ENCODE measurements at regions not wholly inside any gene's neighbourhood (a gene's known extent, or its start where the extent isn't known, plus 50 kb on each side); places are given as distances from the start of the nearest gene placed in this dataset.
A peak's percentile ranks its signal among the peaks of the same experiment; 100 is the strongest.

DNA sequence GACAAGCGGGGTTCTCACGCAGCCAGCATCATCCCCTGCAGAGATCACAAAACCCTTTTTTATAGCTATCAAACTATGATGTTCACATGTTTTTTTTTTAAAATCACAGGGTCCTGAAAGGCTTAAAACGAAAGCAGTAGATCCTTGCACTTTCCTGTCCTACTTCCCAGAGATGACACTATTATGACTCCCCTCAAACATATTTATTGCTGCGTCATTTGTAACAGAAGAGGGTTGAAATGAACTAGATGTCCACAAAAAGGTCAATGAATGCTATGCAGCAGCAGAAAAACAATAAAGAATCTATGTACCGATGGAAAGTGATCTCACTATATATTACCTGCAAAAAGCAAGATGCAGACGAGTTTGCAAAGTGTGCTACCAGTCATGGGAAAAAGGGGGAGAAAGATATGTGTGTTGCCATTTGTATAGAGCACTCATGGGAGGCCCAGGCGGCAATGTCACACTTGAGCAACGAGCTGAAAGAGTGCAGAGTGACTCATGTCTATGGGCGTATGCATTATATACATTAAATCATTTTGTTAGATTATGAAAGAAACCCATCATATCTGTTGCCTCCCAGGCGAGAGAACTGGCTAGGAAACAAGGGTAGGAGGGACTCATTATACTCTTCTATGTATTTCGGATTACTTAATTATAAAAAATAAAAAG lies 68.9 kb upstream of the PARP1 start (continued):
- no peak for TF ChIP-seq ZNF569 (CRISPR knock-in tag; IDR thresholded peaks at IDR 0.05; ENCODE audit: borderline replicate concordance)
- no peak for TF ChIP-seq PBX2 (CRISPR knock-in tag; IDR thresholded peaks at IDR 0.05)
- no peak for TF ChIP-seq SMYD3 (CRISPR knock-in tag; IDR thresholded peaks at IDR 0.05)
- no peak for TF ChIP-seq FOXC1 (CRISPR knock-in tag; IDR thresholded peaks at IDR 0.05; ENCODE audit: borderline replicate concordance)

GRCh38 chr1:226479474-226479873 lies 69.1 kb upstream of the STUM start:
- H3K36me3 ChIP-seq (replicated peaks in 1 of 2; ENCODE audit: control insufficient read depth in 1 of 2, insufficient read depth in 2 of 2, low read length in 2 of 2): no peaks in the 10 kb centered on the region
- intact Hi-C loops (cut with micrococcal nuclease; ENCODE audit: unreplicated experiment): no loop called here
- BruUV-seq (replicated peaks): no TSS peak
- no peaks in the 10 kb centered on the region for H3K9me3 ChIP-seq (ENCODE audit: low read length)
- in situ Hi-C loops (cut with HindIII; ENCODE audit: extremely low pct_ligation_motif_present, low pct_unique_long_range_greater_than_20kb): no loop called here
- peak overlapping the region; percentile 28 for H3K4me2 ChIP-seq (ENCODE audit: low read depth, low read length)
- ChIA-PET POLR2A (no interaction called here), CTCF (ENCODE audit: low intra/inter-chr PET ratio, low total read pairs) (no interaction called here)
- no peaks in the 10 kb centered on the region for H3K79me2 ChIP-seq (ENCODE audit: insufficient read depth, low read length)
- 1% methylated on average over 3 of the region's 3 CpGs for WGBS (ENCODE audit: low lambda C conversion rate)
- H3K4me1 ChIP-seq (ENCODE audit: insufficient read depth, low read length): peaks cover 36% of the 10 kb centered on the region
- no peak overlapping the region for H3K9ac ChIP-seq (ENCODE audit: insufficient read depth, low read depth, low read length)
- FAIRE-seq (peak; percentile 86), DNase-seq (ENCODE audit: low spot score) (peak; percentile 82), ATAC-seq (peak; percentile 73)
- H3K27me3 ChIP-seq (ENCODE audit: control insufficient read depth in 1 of 2, insufficient read depth in 2 of 2, low read length in 2 of 2): peaks cover 7 to 65% of the 10 kb centered on the region in 2 experiments; a peak in 4 of 5 replicates
- no peak overlapping the region for H3K27ac ChIP-seq (ENCODE audit: extremely low read length, insufficient read depth, low read length)
- H2AFZ ChIP-seq (ENCODE audit: low read length): no peak overlapping the region
- no peak overlapping the region for H3K4me3 ChIP-seq (replicated peaks in 1 of 3; ENCODE audit: insufficient read depth in 1 of 3, low read depth in 2 of 3, low read length in 3 of 3)
- H4K20me1 ChIP-seq (ENCODE audit: insufficient read depth, low read length): peaks cover 2% of the 10 kb centered on the region; the same call in 1 of the 2 replicates
- TF ChIP-seq YY1 (IDR thresholded peaks at IDR 0.05; ENCODE audit: insufficient read depth, insufficient replicate concordance, low read depth, low read length): no peak
- TF ChIP-seq CHCHD3 (CRISPR knock-in tag; IDR thresholded peaks at IDR 0.05): no peak
- peak; percentile 55; the same call in 1 of the 2 replicates for TF ChIP-seq FOXO1 (CRISPR knock-in tag; IDR thresholded peaks at IDR 0.05)
- TF ChIP-seq, protein P1, sequence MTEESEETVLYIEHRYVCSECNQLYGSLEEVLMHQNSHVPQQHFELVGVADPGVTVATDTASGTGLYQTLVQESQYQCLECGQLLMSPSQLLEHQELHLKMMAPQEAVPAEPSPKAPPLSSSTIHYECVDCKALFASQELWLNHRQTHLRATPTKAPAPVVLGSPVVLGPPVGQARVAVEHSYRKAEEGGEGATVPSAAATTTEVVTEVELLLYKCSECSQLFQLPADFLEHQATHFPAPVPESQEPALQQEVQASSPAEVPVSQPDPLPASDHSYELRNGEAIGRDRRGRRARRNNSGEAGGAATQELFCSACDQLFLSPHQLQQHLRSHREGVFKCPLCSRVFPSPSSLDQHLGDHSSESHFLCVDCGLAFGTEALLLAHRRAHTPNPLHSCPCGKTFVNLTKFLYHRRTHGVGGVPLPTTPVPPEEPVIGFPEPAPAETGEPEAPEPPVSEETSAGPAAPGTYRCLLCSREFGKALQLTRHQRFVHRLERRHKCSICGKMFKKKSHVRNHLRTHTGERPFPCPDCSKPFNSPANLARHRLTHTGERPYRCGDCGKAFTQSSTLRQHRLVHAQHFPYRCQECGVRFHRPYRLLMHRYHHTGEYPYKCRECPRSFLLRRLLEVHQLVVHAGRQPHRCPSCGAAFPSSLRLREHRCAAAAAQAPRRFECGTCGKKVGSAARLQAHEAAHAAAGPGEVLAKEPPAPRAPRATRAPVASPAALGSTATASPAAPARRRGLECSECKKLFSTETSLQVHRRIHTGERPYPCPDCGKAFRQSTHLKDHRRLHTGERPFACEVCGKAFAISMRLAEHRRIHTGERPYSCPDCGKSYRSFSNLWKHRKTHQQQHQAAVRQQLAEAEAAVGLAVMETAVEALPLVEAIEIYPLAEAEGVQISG (CRISPR knock-in tag; IDR thresholded peaks at IDR 0.05): no peak
- 0 out of 2 replicates have a peak, but pooled peaks have one; percentile 56 for TF ChIP-seq KDM3A (CRISPR knock-in tag; IDR thresholded peaks at IDR 0.05; ENCODE audit: low read depth)
- TF ChIP-seq RBM39 (IDR thresholded peaks at IDR 0.05; ENCODE audit: low read depth, low read length, poor library complexity, severe bottlenecking): no peak
- peak; percentile 77 for TF ChIP-seq ZFP36 (IDR thresholded peaks at IDR 0.05; ENCODE audit: borderline replicate concordance, low read depth, low read length, partially characterized antibody)
- no peak for TF ChIP-seq ZNF720 (CRISPR knock-in tag; IDR thresholded peaks at IDR 0.05)
- no peak for TF ChIP-seq PAF1 (CRISPR knock-in tag; IDR thresholded peaks at IDR 0.05)
- no peak for TF ChIP-seq ZNF850 (CRISPR knock-in tag; conservative IDR thresholded peaks at IDR 0.05)
- TF ChIP-seq SNRNP70 (IDR thresholded peaks at IDR 0.05; ENCODE audit: low read depth, low read length): no peak
- no peak for TF ChIP-seq PHF8 (CRISPR knock-in tag; IDR thresholded peaks at IDR 0.05)
- no peak for TF ChIP-seq TIGD3 (CRISPR knock-in tag; IDR thresholded peaks at IDR 0.05; ENCODE audit: borderline replicate concordance)
- 0 out of 4 replicates have a peak, but pooled peaks of 1 of the 2 experiments have one; percentile 23 for TF ChIP-seq NR2F1 (CRISPR knock-in tag; IDR thresholded peaks at IDR 0.05)
- peak; percentile 63 for TF ChIP-seq TBL1XR1 (IDR thresholded peaks at IDR 0.05; ENCODE audit: borderline replicate concordance, low read length, partially characterized antibody)
